Left colon (tissue), 2 donors: ENCODE measurements at regions not wholly inside any gene's neighbourhood (a gene's known extent, or its start where the extent isn't known, plus 50 kb on each side); places are given as distances from the start of the nearest gene placed in this dataset.

ENCODE experiments used
- ATAC-seq: fragments of 200-7000 bp; cut with Tn5 transposase; one replicate; pipeline ENCODE4 v1.9.1; 2020; ENCODE audit warnings: mild to moderate bottlenecking, moderate library complexity
- DNase-seq, 2 donors: peaks; one replicate each; pipeline ENCODE4 v3.0.0-alpha.2; 2020
- intact Hi-C, 2 donors: fragments of 100-400 bp; cut with DNase I in 1 of 2; cut with micrococcal nuclease in 1 of 2; formaldehyde crosslinking; loops; one replicate each; pipeline versions ENCODE4 v1.11.2 to v1.14.0; 2022; cut with DNase I, micrococcal nuclease
- donor health status: DM: no; HTN: no; CAD: no.
- donor health status: DM: yes; HTN: yes; CAD: no.

DNA sequence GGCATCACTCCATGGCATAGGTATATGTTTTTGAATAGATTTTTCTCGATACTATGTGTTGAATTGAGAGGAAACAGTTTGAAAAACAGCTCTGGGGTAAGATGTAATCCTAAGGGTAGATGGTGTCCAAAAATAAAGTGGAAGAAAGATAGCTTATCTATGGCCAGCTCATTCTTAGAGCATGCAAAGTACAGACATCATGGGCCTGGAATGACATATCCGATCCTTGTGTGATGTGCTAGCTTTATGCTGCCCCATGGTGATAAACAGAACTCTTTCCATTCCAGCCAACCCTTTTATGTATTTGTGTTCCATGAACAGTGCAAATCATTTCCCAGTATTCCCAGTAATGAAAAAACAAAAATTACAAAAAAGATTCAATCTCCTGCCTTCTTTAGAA, 390.2 kb upstream of the NXPH2 start:
- intact Hi-C loops = no loop called here
- ATAC-seq (no peak), DNase-seq (no peak)

DNA sequence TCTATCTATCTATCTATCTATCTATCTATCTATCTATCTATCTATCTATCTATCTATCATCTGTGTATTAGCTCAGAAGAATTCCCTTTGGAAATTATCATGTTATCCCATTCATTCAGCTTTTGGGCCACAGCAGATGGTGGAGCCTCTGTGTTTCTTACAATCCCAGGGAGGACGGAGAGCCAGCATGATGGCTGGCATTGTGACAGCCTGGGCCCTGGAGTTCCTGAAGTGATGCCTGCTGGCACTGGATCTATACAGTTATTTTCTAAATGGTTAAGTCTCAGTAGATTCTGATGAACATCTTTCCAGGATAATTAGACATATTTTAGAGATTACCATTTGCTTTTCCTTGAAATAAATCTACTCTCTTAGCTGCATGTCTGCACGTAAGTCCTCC, 385.4 kb upstream of the NXPH2 start:
- intact Hi-C loops = no loop called here

DNA sequence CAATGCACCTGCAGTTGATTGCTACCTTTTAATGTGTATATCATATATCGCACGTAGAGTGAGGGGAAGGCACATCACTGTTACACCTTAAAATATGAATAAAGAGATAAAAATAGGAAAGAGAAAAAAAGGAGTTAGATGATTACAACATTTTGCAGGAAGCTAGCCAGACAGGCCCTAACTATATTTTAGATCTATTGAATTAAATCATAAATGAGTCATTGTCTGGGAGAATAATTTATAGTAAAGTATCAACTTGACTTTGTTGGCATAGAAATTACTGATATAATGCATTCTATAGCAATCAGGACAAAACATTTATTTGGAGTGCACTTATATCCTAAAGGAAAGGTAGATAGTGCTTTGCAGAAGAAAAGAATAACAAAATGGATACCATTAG, 384.9 kb upstream of the NXPH2 start:
- DNase-seq = no peak
- intact Hi-C loops = no loop called here
- no peak for ATAC-seq

More for the DNA sequence above, 385.4 kb upstream of the NXPH2 start:
- DNase-seq = no peak
- no peak for ATAC-seq

DNA sequence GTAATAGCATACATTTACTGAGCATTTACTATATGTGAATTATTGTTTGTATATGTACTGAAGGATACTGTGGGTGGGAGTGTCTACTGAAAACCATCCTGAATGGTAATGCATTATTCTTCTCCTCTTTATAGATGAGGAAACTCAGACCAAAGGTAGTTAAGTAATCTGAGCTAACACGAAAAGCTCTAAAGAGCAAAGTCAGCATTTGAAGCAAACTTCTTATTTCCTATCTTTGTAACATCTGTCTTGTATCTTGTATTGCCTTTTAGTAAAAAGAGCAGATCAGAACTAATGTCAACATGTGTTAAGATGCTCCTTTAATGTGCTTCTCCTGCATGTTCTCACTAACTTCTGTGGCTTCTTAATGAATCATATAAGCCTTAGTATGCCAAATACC, 382.8 kb upstream of the NXPH2 start:
- DNase-seq = no peak
- intact Hi-C loops = no loop called here
- ATAC-seq = no peak

DNA sequence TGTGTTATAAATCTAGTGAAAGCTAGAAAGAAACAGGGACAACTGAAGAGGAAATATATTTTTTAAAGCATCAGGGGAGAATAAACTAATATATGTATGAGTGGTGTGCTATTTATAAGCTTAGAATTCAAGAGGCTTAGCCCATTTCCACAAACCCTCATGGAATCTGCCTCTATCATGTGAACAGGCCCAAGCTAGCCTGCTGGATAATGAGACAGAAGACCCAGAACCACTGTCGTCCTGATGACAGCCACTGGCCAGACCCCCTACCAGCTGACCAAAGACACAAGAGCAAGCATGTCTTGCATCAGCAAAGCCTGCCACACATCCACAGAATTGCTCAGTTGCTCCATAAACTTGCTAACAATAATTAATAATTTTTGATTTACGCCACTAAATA, 382.3 kb upstream of the NXPH2 start:
- ATAC-seq (no peak), DNase-seq (no peak)
- intact Hi-C loops = no loop called here

DNA sequence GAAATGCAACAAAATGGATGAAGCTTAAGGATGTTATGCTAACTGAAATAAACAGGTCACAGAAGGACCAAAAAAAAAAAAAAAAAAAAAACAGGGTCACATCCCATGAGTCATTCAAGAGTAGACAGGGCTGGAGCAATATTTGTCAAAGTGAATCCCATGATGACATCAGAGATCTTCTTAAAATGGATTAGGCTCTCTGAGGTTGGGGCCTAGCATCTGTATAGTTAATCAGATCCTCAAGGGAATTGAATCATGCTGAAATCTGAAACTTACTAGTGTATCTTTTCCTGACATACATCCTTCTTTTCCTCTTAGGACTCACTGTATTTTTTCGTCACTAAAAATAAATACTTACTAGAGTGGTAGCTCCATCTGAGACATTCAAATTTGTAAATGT, 380.6 kb upstream of the NXPH2 start:
- intact Hi-C loops = no loop called here
- ATAC-seq (no peak), DNase-seq (no peak)

DNA sequence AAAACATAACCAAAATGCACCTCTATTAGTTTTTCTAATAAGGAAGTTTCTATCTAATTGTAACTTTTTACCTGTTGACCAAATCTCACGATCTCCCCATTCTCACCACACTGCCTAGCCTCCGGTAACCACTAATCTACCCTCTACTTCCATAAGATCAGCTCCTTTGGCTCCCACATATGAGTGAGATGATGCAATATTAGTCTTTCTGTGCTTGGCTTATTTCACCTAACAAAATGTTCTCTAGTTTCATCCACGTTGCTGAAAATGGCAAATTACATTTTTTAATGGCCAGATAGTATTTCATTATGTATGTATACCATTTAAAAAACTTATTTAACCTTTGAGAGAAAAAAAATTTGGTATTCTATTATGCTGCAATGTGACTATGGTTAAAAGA, 379.0 kb upstream of the NXPH2 start:
- DNase-seq = no peak
- intact Hi-C loops = no loop called here
- no peak for ATAC-seq

DNA sequence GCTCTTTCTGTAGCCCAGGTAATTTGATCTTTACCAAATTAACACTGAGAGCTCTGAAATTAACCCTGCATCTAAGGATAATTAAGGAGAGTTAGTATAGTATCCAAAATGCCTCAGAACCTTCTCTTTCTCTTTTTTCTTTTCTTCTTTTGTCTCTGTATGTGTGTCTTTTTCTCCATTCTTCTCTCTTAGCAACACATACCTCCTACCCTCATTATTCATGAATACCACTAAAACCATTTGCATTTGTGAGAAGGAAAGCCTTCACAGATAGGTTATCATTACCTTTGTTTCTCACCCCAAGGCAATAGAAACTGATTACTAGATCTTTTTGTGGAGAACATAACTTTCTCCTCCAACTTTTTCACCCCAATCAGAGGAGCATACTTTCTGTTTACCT, 376.5 kb upstream of the NXPH2 start:
- DNase-seq = no peak
- intact Hi-C loops = no loop called here
- no peak for ATAC-seq

DNA sequence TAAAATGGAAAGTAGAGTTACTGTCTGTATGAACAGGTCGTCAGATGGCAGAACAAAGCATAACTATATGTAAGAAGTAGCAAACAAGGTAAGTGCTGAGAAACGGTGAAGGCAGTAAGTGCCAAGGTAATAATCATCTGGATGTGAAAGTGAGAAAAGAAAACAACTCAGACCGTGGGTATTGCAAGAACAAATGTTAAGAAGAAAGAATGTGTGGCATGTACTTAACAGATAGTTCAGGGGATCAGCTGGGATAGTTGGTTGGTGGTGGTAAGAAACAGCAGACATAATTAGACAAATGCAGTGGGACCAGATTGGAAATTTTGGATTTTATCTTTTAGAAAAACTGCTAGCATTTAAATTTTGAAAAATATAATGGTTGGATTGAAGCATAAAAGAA, 375.8 kb upstream of the NXPH2 start:
- no peak for ATAC-seq
- intact Hi-C loops = no loop called here
- DNase-seq = no peak

DNA sequence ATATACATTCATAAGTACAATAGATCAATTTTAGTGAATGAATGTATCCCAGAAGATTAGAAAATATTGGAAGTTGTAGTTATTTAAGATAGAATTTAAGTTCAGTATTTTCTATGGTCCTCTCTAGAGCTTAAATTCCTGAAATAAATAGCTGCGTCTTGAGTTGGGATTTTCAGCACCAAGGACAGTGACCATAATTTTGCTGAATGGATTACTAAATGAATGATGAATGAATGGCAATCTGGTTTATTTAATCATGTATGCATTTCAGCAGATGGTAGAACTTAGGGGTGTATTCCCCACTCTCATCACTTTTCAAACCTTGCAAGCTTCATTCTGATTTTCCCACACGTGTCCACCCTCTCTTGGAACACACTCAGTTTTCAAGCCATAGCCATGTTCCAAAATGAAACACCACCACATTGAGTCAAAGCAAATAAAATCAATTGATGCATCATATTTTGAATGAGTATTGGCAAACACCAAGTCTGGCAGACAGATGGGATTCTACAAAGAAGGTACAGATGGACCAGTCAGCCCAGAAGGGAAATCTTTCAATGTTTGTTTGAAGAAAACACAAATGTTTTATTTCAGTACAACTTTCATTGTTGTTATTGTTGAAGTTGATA, 362.2 kb upstream of the NXPH2 start:
- intact Hi-C loops = no loop called here
- DNase-seq = no peak
- no peak for ATAC-seq

DNA sequence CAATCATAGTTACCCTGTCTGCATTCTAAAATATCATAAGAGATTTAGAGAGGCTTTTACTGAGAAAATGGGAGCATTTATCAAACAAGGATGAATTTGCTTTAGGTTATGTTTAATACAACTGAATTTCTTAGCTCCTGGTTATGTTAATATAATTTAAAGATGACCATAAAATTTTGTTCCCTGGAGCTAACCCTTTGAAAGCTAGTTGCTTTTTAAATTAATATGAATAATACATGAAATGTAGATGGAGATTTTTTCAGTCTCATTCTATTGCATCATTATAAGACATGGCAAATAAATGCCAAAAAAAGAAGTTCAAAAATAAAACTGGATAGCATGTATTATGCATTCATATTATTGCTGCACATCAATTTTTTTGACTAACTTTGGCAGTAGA, 344.1 kb upstream of the NXPH2 start:
- ATAC-seq = no peak
- intact Hi-C loops = no loop called here
- no peak for DNase-seq

DNA sequence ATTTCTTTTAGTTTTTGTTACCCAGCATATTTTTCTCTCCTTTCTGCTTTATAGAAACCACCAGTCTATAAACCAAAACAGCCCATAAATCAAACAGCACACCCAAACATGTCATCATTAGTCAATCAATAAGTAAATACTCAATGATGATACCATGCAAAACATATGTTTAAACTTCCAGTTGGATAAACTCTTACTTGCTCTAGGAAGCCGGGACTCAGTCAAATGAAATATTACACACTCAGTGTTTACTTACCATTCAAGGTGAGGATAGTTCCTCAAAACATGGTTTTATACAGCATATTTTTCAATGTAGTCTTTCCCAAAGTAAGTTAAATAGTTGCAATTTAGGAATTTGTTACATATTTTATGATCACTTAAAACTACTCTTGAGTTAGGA, 343.6 kb upstream of the NXPH2 start:
- intact Hi-C loops = no loop called here
- no peak for ATAC-seq
- DNase-seq = no peak

DNA sequence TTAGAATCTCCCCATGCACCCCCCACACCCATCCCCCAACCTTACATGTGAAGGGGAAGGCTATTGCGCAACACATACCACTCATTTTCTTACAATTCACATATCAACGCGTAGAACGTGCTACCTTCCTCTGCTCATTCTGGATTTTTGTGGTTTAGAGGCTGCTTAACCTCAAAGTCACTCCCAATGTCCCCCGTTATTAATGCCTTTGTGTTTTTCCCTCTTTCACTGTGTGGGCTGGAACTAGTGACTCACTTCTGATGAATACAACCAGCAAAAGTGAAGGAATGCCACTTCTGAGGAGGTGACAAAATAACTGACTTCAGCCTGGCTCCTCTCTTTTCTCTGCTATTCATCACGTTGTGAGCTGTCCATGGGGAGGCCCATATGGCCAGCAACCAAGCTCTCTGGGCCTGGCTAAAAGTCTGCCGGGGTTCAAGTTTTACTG, 342.5 kb upstream of the NXPH2 start:
- intact Hi-C loops = no loop called here
- DNase-seq = no peak
- ATAC-seq = no peak

DNA sequence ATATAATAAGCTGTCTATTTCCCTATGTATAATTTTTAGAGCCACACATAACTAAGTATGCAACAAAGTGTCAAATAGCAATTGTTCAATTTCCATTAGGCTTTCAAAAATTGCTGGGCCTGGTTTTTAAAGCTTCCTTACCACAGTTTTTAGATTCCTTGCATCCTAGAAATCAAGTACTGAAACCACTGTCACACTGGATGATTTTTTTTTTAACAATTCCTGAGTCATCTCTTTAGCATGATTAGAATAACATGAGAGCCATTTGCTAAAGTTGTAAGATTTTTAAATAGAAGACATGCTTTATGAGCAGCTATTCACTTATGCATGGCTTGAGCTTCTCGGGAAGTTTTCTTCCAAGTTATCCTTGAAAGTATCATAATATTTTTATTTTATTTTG, 319.5 kb upstream of the NXPH2 start:
- DNase-seq (no peak), ATAC-seq (no peak)
- intact Hi-C loops = no loop called here

DNA sequence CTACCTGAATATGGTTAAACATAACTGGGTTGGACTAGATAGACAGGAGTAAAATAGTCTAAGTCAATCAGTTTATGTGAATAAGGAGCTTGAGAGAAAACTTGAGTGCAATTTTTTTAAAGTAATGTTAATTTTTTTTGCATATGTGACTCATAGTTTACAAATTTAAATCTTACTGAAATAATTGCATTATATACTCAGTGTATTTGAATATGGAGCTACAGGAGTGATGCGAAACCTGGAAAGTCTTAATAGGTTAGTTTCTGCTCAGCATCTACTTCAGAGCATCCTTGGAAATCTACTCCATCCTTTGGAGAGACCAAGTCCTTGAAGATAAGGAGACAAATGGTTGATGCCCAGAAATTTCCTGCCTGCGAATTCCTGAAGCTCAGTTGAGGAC, 318.8 kb upstream of the NXPH2 start:
- intact Hi-C loops = no loop called here
- DNase-seq = no peak
- no peak for ATAC-seq

DNA sequence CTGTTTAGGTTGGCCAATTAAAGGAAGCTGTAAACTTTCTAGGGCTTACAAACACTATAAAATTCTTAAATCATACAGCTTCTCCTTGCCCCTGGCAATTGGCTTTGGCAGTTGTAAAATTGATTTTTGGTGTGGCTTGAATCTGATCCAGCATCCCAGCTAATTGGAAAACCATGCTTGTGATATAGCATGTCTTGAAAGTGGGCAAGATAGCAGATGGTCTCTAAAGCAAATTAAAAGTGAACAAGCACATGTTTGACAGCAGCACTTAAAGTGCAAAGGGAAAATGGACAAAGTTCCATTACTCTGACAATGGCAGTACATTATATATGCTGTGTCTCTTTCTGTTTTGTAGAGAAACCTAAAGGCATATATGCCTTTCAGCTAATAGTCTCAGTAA, 302.9 kb upstream of the NXPH2 start:
- ATAC-seq (no peak), DNase-seq (no peak)
- intact Hi-C loops = no loop called here

DNA sequence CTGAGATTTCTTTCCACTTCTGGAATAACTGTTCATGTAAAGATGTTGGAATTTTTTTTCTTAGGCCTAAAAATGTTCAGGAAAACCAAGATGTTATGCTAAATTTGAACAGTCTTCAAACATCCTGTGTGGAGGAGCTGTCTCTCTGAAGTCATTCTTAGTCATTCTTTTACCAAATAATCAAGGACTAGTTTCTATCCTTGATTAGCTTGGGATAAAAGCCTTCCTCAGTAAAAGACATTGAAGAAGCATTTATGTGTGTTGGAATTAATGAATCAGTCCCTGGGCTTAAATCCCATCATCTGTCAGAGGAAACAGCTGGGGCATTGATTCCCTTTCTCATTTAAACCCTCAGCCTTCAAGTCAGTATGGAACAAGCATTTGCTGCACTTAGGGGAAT, 300.1 kb upstream of the NXPH2 start:
- intact Hi-C loops = no loop called here
- ATAC-seq (no peak), DNase-seq (no peak)

DNA sequence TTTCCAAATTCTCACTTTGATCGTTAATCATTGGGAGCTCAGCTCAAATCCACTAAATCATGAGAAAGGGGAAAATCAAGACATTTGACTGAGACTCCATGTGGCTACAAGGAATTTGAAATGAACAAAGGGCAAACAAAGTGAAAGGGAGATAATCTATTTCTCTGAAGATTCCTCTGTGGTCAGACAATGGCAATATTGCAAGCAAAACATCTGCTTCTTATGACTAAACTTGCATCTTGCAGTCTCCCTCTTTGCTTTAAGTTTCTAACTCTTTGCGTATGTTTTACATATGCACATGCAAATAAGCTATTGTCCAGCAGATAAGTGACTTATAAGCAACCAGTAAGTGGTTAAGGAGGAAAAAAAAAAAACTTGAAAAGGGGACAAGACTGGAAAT, 299.1 kb upstream of the NXPH2 start:
- intact Hi-C loops = no loop called here
- no peak for DNase-seq
- ATAC-seq = no peak

DNA sequence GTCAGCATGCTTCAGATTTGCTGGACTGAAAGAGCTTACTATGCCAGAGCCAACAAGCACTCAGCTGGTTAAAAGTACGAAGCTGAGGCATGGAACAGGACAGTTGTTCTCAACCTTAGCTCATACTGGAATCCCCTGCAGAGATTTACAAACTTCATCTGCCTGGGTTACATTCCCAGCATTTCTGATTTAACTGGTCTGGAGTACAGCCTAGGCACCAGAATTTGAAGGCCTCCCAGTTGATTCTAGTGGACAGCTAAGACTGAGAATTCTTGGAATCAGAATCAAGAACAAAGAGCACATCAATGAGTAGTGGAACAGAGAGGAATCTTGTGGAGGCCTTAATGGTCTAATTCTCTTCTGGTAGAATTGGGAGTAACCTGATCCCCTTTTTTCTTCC, 298.2 kb upstream of the NXPH2 start:
- intact Hi-C loops = no loop called here
- no peak for ATAC-seq
- no peak for DNase-seq

DNA sequence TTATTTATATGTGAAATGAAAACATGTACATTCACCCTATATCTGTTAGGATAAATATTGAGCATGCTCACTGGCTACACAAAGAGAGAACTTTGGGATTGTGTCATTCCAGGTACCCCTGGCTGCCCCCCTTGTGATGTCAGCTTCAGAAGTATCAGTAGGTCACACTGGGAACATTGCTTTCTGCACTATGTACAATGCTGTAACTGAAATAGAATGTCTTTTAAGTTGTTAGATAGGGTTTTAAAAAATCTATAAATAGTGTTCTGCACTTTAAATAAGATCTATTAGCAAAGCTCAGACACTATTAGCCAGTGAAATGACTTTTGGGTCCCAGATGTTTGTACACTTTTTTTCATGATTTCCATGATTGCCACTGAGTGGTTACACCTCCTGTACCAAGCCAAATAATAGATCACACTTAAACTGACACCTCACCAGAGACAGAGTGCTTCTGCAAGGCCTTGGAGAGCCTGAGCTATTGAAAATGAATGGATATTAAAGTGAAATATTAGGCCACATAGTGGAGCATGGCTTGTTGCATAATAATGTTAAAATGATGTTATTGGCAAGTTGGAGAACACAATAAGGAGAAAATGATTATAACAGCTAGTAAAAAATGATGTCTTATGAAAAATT, 297.0 kb upstream of the NXPH2 start:
- ATAC-seq = no peak
- intact Hi-C loops = no loop called here

DNA sequence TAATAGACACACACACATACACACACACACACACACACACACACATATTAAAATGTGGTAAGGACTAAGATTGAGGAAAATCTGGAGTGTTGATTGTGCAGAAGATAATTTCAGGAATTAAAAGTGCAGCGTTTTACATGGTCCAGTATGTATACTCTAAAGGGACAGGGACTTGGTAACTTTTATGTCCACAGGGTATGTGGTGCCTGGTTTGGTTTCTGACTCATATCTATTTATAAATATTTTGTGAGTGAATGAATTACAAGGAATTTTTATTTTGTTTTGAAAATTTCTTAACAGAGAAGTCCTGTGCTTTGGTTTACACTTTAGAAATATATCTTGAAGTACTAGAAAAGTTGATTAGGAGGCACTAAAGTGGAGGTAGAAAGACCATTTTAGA, 287.7 kb upstream of the NXPH2 start:
- DNase-seq (no peak), ATAC-seq (no peak)
- intact Hi-C loops = no loop called here

More for the DNA sequence above, 297.0 kb upstream of the NXPH2 start:
- DNase-seq = no peak
